HG03025 (cell line): ENCODE measurements at regions not wholly inside any gene's neighbourhood (a gene's known extent, or its start where the extent isn't known, plus 50 kb on each side); places are given as distances from the start of the nearest gene placed in this dataset.
"Not testable (repeated sequence)": the region's sequence is repeated elsewhere in the genome, so short reads cannot be mapped to it uniquely, and the experiment has no call there.

Source experiments
- ATAC-seq: cut with Tn5 transposase; IDR thresholded peaks from one replicate; pipeline ENCODE4 v1.9.1; 2021; ENCODE audit warnings: mild to moderate bottlenecking, moderate library complexity; ENCODE audit not compliant: unreplicated experiment, low FRiP score

DNA sequence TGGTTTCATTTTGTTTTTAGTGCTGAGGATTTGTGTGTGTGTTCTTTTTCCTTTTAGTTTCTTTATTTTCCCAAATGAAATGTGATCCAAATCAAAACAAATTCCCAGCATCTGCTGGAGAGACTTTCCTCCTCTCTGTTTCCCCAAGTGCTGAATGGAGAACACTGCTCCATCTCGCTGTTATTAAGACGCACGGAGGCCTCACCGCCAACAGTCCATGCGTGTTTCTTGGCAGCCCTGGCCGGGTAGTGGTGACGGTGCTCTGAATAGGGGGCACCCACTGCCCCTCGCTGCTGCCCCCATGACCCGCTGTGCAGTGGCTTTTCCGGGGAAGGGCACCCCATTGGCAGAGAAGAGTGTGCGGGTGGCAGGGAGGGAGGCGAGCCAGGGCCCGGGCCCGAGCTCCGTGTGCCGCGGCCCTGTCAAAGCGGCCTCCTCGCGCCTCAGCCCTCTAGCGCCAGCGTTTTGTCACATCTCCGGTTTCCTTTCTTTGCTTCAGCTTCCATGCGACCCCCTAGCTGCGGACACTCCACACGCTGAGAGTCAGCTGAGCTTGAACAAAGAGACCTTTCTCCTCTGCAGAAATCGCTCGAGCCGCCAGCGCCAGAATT lies 473.7 kb upstream of the SALL3 start:
- no peak for ATAC-seq

DNA sequence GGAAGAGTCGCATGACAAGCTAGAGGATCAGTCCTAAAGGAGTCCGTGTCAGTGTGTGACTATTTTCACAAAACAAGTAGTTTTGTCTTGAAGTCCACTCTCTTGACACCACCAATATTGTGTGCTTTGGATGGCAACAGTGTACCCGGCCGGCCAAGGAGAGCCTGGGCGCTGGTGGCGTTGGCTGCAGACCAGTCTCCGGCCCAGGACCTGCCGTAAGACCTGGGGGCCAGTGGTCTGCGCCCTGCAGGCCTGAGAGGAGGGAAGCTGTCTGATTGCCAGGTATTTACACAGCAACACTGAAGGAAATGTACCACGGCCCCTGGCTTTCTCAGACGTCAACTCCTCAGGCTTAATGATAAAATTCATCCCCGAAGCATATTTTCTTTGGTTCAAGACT lies 472.4 kb upstream of the SALL3 start:
- ATAC-seq = no peak

DNA sequence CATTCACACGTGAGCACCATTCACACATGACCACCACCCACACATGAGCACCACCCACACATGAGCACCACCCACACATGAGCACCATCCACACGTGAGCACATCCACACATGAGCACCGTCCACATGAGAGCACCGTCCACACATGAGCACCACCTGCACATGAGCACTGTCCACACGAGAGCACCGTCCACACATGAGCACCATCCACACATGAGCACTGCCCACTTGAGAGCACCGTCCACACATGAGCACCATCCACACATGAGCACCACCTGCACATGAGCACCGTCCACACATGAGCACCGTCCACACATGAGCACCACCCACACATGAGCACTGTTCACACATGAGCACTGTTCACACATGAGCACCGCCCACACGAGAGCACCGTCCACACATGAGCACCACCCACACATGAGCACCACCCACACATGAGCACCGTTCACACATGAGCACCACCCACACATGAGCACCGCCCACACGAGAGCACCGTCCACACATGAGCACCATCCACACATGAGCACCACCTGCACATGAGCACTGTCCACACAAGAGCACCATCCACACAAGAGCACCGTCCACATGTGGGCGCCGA lies 471.3 kb upstream of the SALL3 start:
- ATAC-seq = not testable (repeated sequence)

DNA sequence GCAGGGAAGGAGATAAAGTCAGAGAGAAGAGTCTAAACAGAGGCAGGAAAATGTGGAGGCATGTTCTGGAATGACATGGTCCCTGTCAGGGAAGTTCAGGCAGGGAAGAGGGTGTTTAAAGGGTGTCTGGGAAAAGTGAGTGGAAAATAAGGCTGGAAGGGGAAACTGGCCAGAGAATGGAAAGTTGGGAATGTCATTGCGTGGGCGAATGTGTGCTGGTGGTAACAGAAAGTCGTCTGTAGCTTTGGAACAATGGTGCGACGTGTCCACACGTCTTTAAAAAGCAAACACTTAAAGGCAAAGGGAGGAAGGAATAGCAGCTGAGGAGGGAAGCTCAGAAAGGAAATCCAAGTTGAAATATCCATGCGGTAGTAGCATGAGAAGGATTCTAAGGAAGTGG lies 469.5 kb upstream of the SALL3 start:
- no peak for ATAC-seq

DNA sequence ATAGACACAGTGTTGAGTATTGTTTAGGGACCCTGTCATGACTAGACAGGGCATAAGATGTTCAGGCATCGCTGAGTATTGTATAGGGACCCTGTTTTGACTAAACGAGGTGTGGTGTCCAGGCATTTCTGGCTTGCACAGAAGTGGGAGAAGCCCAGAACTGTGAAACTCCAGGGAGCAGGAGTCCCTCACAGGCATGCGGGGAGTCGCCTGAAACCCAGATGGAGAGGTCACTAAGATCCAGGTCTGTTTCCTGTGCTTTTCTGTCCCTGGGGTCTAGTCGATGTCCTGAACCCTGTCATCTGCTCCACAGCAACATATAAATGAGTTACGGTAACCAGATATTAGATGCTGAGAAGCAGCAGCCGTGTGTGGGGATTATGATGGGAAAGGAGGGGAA lies 469.0 kb upstream of the SALL3 start:
- ATAC-seq = no peak

DNA sequence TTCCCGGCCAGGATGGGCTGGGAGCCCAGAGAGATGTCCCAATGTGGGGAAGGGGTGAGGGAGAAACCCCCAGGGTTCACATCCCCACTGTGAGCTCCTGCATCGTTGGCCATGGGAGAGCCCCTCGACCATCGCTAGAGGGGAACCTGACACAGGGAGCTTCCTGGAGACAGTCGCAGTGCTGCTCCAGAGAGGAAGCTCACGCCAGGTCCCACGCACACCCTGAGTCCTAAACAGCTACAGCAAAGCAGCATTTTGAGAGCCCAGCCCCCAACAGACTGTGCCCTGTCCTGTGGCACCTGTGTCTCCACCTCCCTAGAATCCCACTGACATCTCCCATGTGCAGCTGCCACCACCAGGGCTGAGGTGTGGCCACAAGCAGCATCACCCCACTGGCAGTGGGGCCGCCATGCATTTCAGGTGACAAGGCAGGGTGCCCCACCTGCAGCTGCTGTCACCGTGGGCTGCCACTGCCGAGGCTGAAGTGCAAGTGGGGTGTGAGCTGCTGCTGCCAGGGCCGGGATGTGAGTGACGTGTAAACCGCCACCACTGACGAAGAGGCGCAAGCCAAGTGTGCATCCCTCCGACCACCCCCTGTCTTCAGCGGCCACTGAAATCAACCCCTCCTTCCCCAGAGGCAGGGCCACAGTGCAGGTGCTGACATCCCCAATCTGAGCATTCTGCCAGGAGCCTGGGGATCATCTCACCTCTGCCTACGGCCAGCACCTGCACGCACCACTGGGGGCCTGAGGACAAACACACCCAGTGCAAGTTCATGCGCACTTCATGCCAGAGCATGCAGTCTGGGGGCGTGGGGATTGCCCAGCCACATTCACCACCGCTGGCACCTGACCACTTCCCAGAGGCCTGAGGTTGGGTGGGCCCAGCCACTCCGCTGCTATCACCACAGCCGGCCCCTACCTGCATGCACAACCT lies 467.7 kb upstream of the SALL3 start:
- ATAC-seq = no peak

DNA sequence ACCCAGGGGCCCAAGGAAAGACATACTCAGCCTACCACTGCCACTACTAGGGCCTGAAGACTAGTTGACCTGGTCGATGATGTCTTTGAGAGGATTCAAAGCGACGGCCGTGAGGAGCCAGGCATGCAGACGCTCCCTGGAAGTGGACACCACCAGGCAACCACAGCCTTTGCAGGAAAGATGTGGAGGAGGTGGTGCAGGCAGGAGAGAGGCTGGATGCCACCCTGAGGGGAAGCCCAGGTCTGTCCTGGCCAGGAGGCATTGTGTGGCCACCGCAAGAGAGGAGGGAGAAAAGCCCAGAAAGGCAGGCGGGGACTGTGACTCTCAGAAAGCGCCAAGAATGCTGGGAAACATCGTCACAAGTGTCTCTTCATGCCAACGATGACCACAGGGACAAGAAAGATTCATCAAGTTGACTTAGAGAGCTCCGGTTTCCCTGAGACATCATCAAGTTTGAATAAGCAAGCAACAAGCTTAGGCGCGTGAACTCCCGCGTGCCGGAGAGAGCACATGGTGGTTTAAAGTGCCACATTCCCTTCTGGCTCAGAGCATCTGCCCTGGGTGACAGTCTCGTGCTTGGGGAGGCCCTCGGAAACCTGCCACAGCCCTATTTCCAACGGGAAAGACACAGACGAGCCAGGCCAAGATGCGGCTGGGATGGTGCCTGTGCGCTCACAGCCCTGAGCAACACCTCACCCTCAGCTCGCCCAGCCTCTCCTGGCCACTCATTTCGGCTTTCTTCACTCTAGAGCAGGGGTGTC lies 464.5 kb upstream of the SALL3 start:
- ATAC-seq = no peak

DNA sequence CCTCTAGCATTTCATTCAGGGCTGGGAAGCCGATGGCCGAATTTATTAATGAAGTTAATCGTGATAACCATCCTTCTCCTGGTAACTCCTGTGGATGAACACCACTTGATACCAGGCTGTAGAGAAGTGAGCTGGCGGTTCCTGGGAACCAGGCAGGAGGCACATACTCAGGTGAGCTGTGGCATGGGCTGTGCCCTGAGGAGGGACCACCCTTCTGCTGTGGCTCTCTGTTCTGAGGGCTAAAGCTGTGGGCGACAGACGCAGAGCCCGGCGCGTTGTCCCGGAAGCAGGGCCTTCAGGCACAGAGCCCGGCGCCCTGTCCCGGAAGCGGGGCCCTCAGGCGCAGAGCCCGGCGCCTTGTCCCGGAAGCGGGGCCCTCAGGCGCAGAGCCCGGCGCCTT lies 462.3 kb upstream of the SALL3 start:
- no peak for ATAC-seq

DNA sequence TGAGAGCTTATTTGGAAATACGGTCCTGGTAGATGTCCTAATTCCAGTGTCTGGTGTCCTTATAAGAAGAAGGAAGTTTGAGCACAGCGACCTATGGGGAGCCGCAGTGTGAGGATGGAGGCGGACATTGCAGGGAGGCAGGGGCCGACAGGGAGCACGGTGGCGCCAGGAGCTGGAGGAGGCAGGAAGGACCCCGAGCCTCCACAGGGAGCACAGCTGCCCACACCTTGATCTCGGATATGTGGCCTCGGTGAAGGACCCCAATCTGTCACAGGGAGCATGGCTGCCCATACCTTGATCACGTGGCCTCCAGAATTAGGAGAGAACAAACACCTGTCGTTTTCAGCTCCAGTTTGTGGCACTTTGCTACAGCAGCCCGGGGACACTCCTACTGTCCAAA lies 461.6 kb upstream of the SALL3 start:
- no peak for ATAC-seq

DNA sequence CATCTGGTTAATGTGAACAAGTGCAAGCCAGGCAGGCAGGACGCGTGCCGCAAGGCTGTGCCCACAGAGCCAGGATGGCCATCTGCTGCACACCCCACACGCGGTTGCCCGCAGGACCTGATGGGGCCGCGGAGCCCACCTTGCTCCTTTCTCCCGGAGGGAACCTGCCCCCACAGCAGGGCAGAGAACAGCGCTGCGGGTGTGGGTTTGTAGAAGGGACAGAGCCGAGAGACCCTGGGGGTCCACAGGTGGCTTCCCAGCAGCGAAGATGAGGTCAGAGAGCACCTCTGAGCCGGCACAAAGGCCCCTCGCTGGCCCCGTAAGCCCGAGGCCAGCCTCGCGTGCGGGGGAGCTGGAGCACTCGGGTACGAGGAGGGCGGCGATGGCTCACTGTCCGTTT lies 460.8 kb upstream of the SALL3 start:
- no peak for ATAC-seq

DNA sequence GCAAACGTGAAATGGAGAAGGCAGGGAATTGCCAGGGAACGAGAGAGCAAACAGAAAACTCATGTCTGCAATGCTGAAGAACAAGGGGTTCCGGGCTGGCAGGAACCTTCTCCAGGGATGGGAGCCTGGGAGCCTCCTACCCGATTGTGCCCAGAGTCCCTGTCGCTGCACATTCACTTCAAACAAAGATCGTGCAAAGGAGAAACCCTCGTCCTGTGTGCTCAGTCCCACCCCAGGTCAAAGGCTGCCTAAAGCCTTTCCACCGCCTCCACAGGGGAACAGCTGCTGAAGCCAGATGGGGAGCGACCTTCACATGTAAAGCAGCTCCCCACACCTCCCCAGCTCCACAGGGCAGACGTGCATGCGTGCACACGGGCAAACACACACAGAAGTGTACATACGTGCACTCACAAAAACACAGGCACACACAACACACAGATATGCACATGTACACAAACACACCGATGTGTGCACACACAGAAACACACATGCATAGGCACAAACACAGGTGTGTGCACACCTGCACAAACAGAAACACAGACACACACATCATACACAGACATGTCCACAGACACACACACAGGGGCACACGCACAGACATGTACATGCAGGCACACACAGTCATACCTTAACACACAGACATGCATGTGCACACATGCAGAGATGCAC lies 460.1 kb upstream of the SALL3 start:
- ATAC-seq = no peak

DNA sequence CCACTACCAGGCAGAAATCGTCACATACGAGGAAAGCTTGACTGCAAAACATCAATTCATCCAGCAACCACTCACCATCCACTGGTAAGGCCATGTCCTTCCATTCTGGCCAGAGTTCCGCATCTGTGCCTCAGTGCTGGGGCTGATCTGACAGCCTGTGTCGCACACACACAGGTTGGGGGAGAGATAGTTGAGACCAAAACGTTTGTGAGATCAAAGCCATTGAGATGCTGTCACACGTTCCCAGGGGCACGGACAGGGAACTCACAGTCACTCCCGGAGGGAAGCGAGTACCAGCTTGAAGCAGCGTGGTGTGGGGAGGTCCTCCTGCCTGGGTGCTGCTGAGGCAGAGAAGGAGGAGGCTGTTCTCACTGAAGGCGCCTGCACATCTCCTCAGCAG lies 458.5 kb upstream of the SALL3 start:
- ATAC-seq = no peak

DNA sequence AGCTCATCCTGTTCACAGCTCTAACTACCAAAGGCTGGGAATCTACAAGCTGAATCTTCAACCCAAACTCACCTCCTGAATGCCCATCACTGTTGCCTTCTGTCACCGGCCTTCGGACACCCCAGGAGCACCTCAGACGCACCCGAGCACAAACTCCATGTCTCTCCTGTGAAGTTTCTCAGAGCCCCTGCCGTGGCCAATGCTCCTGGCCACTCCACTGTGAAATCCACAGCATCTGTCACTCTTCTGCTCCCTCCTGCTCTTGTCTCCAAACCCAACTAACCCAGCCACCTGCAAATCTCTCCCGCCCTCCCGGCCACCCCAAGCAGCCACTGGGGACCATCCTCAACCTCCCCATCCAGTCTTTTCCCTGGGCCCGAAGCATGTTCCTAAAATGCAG lies 457.9 kb upstream of the SALL3 start:
- ATAC-seq = no peak

DNA sequence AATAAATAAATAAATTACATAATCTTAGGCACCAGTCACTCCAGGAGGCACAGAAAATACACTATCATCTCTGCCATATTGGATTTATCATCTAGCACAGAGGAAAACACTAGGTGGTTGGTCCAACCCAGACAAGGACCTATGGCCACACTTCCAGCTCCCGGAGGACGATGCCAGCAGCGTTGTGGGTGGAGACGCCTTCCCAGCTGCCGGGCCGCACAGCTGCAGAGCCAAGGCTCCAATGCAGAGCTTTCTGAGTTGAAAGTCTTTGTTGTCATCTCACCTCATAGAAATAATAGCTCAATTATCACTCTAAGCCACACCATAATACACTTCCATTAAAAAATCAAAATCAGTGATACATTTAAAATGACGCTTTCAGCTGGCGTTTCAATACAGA lies 457.1 kb upstream of the SALL3 start:
- ATAC-seq = no peak

DNA sequence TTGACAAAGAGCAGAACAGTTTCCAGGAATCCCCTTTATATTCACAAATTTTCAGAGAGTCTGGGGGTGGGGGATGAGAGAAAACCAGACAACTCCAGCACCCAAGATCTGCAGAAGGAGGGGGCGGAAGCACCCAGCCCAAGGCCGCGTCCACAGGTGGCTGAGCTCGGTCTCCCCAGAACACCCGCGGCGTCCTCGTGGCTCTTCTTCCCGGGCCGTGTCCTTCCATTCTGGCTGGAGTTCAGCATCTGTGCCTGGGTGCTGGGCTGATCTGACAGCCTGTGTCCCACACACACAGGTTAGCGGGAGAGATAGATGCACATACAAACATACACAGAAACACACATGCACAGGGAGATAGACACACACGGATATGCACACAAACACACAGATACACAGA lies 455.8 kb upstream of the SALL3 start:
- ATAC-seq = no peak

DNA sequence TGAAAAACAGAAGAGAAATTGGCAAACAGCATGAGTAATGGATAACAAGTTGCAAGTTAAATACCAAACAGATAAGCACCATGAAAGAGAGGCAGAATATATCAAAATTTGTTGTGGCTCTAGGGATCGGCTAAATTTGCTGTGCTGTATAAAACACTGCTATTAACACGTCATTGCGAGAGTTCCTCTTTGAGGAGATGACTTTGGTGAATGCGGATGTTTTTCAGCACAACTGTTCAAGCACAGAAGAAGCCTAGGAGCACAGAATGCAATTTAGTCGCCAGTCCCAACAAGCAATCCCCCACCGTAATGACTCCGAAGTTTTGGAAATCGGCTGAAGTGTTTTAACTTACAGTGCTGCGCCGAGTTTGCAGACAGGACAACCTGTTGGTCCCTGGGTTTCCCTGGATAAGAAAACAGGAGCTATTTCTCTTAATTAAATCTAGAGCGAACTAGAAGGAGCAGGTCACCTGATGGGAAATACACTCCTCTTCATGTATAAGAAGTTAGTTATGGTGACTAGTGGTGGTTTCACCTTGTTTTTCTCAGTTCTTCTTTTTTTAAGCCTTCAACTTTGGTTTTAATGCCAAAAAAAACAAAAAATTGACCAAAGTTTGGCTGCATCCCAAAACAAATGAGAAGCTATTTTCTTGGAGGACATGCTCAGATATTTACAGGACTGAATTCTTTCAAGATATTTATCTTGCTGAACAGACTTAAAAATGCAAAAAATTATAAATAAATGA lies 454.1 kb upstream of the SALL3 start:
- ATAC-seq = no peak

DNA sequence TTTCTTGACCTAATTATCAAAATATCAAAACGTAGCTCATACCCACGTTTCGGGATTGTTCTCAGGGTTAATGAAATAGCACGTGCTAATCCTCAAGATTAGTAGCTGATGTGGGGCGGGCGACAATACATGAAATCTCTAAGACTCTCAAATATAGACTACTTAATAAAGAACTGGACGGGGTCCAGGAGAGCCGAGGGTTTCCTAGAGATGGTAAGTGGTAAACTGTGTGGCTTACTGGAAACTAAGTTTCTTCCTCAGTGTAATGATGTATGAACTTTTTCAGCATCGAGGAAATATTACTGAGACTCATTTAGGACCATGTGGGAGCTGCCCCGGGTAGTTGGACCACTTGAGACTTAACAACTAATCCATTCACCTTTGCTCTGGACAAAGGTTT lies 453.3 kb upstream of the SALL3 start:
- ATAC-seq = no peak

DNA sequence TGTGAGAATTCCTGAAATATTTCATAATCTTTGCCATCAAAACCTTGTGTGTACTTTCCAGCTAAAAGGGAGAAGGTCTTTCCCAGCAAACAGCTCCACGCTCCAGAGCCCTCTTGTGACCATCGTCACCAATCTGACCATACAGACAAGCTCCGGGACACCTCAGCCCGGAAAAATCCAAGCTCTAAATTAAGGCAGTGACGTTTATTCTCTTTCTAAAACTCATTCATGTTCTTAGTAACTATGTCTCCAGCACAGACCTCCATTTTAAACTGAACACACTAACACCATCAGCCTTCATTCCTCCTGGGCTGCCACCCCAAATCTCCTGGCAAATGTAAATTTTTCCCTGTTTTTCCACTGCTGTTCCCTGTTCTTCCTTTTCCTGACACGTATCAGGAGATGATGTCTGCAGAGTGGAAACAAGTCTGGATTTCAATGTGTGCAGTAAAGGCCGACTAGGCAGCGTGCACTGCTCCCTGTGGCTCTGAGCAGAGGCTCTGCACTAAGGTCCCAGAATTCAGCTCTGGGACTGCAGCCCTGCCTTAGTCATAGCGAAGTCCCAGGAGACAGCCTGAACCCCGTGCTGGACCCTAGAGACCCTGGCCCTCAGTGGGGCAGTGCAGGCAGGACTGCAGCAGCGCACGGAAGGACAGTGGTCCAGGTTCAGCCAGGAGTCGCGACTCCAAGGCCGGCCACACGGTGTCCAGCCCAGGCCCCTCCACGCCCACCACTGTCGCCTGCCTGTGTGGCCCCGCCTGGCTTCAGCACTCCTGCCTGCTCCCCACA lies 452.5 kb upstream of the SALL3 start:
- no peak for ATAC-seq

DNA sequence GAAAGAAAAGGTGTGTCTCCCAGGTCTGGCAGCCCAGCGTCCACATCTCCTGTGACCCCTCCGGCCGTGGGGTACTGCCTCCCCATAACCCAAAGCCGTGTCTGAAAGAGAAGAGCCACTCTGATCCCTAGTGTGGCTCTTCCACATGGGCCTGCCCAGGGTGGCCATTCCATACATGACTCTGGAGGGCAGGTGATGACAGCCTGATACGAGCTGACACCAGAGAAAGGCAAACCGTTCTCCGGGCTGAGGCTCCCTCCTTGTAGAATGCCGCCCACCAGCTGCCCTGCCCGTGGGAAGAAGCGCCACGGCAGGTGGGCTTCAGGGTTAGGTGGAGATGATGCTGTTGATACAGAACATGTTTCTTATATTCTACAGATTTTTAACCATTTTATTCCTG lies 451.6 kb upstream of the SALL3 start:
- ATAC-seq = no peak
